HEK293 (cell line): ENCODE measurements at regions not wholly inside any gene's neighbourhood (a gene's known extent, or its start where the extent isn't known, plus 50 kb on each side); places are given as distances from the start of the nearest gene placed in this dataset.

Experiments used
- CTCF ChIA-PET: fragments of 350-600 bp; formaldehyde crosslinking; extraction: SDS; loops from one replicate; lab custom pipeline; 2021; ENCODE audit warnings: antibody characterized with exemption; lab: Yijun Ruan, JAX
- POLR2A ChIA-PET: fragments of 300-600 bp; formaldehyde crosslinking; extraction: SDS; loops from one replicate; lab custom pipeline; 2020; ENCODE audit warnings: antibody characterized with exemption, inconsistent platforms; lab: Yijun Ruan, JAX
- H3K27ac ChIP-seq: fragments of 200-500 bp; sonication (Bioruptor generic); 2 replicates; pipeline ENCODE4 v1.5.1; 2014; ENCODE audit warnings: low read depth, low read length, control low read depth, inconsistent platforms; ENCODE audit errors: extremely low read depth
- H3K36me3 ChIP-seq, 2 experiments: fragments of 200-500 bp in 1 of 2; sonication (Bioruptor generic) in 1 of 2; 1 replicate in 1 of 2; 2 replicates in 1 of 2; pipeline ENCODE4 v1.5.1; 2014 to 2017; ENCODE audit warnings: inconsistent platforms in 2 of 2, low read length in 2 of 2; ENCODE audit not compliant: control insufficient read depth in 2 of 2, insufficient read depth in 1 of 2
- H3K4me1 ChIP-seq: fragments of 200-500 bp; sonication (Bioruptor generic); 2 replicates; pipeline ENCODE4 v1.5.1; 2014; ENCODE audit warnings: mild to moderate bottlenecking, low read length, inconsistent platforms; ENCODE audit not compliant: control insufficient read depth, insufficient read depth
- H3K4me3 ChIP-seq: 2 replicates; pipeline ENCODE4 v1.5.1; 2011; ENCODE audit warnings: low read depth, mild to moderate bottlenecking, control low read depth, low read length, moderate library complexity
- H3K9me3 ChIP-seq: fragments of 200-500 bp; sonication (Bioruptor generic); 2 replicates; pipeline ENCODE4 v1.5.1; 2014; ENCODE audit warnings: low read depth, low read length, inconsistent platforms; ENCODE audit not compliant: control insufficient read depth, insufficient read depth
- GLIS1 ChIP-seq: fragments of 450-650 bp; formaldehyde crosslinking; IDR thresholded peaks from 2 replicates; pipeline ENCODE4 v1.5.1; 2016; ENCODE audit warnings: missing biosample characterization, missing genetic modification characterization
- INSM2 ChIP-seq: fragments of 450-650 bp; formaldehyde crosslinking; IDR thresholded peaks from 2 replicates; pipeline ENCODE4 v1.5.1; 2016; ENCODE audit warnings: missing biosample characterization, missing genetic modification characterization
- PBX3 ChIP-seq: sonication (generic); formaldehyde crosslinking; IDR thresholded peaks from 2 replicates; pipeline ENCODE4 v1.8.1; 2022; ENCODE audit warnings: mild to moderate bottlenecking, moderate library complexity, missing genetic modification reagents
- PRDM1 ChIP-seq: fragments of 450-650 bp; formaldehyde crosslinking; IDR thresholded peaks from 2 replicates; pipeline ENCODE4; 2016; ENCODE audit warnings: missing biosample characterization, missing genetic modification characterization
- PRDM6 ChIP-seq: fragments of 450-650 bp; formaldehyde crosslinking; IDR thresholded peaks from 2 replicates; pipeline ENCODE4 v1.5.1; 2017; ENCODE audit warnings: missing biosample characterization, missing genetic modification characterization
- SCRT1 ChIP-seq: fragments of 450-650 bp; formaldehyde crosslinking; IDR thresholded peaks from 2 replicates; pipeline ENCODE4 v1.5.1; 2016; ENCODE audit warnings: missing biosample characterization, missing genetic modification characterization, borderline replicate concordance
- SP7 ChIP-seq: fragments of 450-650 bp; formaldehyde crosslinking; IDR thresholded peaks from 2 replicates; pipeline ENCODE4 v1.5.1; 2016; ENCODE audit warnings: missing biosample characterization, missing genetic modification characterization
- TRIM28 ChIP-seq: IDR thresholded peaks from 2 replicates; pipeline ENCODE4 v1.6.1; 2011; ENCODE audit warnings: low read length, control low read depth, borderline replicate concordance
- ZBTB20 ChIP-seq: fragments of 450-650 bp; formaldehyde crosslinking; IDR thresholded peaks from 2 replicates; pipeline ENCODE4 v1.5.1; 2016; ENCODE audit warnings: missing biosample characterization, missing genetic modification characterization
- ZBTB8A ChIP-seq: fragments of 450-650 bp; formaldehyde crosslinking; IDR thresholded peaks from 2 replicates; pipeline ENCODE4 v1.5.1; 2016; ENCODE audit warnings: missing biosample characterization, missing genetic modification characterization
- ZFP41 ChIP-seq: fragments of 450-650 bp; formaldehyde crosslinking; IDR thresholded peaks from 2 replicates; pipeline ENCODE4 v1.5.1; 2016; ENCODE audit warnings: missing biosample characterization, missing genetic modification characterization, borderline replicate concordance
- ZIC2 ChIP-seq: fragments of 450-650 bp; formaldehyde crosslinking; IDR thresholded peaks from 2 replicates; pipeline ENCODE4 v1.5.1; 2016; ENCODE audit warnings: missing biosample characterization, missing genetic modification characterization
- ZNF112 ChIP-seq: fragments of 450-650 bp; formaldehyde crosslinking; IDR thresholded peaks from 2 replicates; pipeline ENCODE4 v1.5.0; 2017; ENCODE audit warnings: missing biosample characterization, missing genetic modification characterization
- ZNF148 ChIP-seq: fragments of 450-650 bp; formaldehyde crosslinking; IDR thresholded peaks from 2 replicates; pipeline ENCODE4 v1.5.0; 2017; ENCODE audit warnings: missing biosample characterization, missing genetic modification characterization, borderline replicate concordance
- ZNF175 ChIP-seq: fragments of 450-650 bp; formaldehyde crosslinking; IDR thresholded peaks from 2 replicates; pipeline ENCODE4 v1.5.1; 2016; ENCODE audit warnings: missing biosample characterization, missing genetic modification characterization
- ZNF18 ChIP-seq: fragments of 450-650 bp; formaldehyde crosslinking; IDR thresholded peaks from 2 replicates; pipeline ENCODE4 v1.5.1; 2016; ENCODE audit warnings: missing biosample characterization, missing genetic modification characterization
- ZNF211 ChIP-seq: fragments of 450-650 bp; formaldehyde crosslinking; IDR thresholded peaks from 2 replicates; pipeline ENCODE4 v1.5.1; 2016; ENCODE audit warnings: low read depth, missing biosample characterization, missing genetic modification characterization
- ZNF214 ChIP-seq: fragments of 450-650 bp; formaldehyde crosslinking; IDR thresholded peaks from 2 replicates; pipeline ENCODE4 v1.5.1; 2017; ENCODE audit warnings: missing biosample characterization, mild to moderate bottlenecking, missing genetic modification characterization, borderline replicate concordance
- ZNF26 ChIP-seq: fragments of 450-650 bp; formaldehyde crosslinking; IDR thresholded peaks from 2 replicates; pipeline ENCODE4 v1.5.1; 2016; ENCODE audit warnings: missing biosample characterization, missing genetic modification characterization
- ZNF394 ChIP-seq: fragments of 450-650 bp; formaldehyde crosslinking; IDR thresholded peaks from 2 replicates; pipeline ENCODE4 v1.5.1; 2016; ENCODE audit warnings: missing biosample characterization, missing genetic modification characterization, mild to moderate bottlenecking, moderate library complexity, borderline replicate concordance
- ZNF514 ChIP-seq: fragments of 450-650 bp; formaldehyde crosslinking; IDR thresholded peaks from 2 replicates; pipeline ENCODE4 v1.5.1; 2016; ENCODE audit warnings: missing biosample characterization, missing genetic modification characterization
- ZXDB ChIP-seq: fragments of 450-650 bp; formaldehyde crosslinking; IDR thresholded peaks from 2 replicates; pipeline ENCODE4 v1.5.1; 2016; ENCODE audit warnings: missing biosample characterization, missing genetic modification characterization

GRCh38 chr10:118110750-118111149, 64.0 kb upstream of the RAB11FIP2 start:
- Histone ChIP-seq H3K4me3 (no peak overlapping the region), H3K36me3 (no peaks in the 10 kb centered on the region), H3K4me1 (no peaks in the 10 kb centered on the region), H3K9me3 (no peaks in the 10 kb centered on the region), H3K27ac (no peak overlapping the region)
- no peak for TF ChIP-seq SP7 (tag by site-specific recombination)
- TF ChIP-seq ZNF26 = no peak
- TF ChIP-seq INSM2 = no peak
- TF ChIP-seq ZNF175 (tag by site-specific recombination) = no peak
- CTCF ChIA-PET = interaction anchor here (1.5 kb wide), 1 partner anchor 10 kb away, joined by 3 read pairs; no protein-coding TSS in a partner anchor
- POLR2A ChIA-PET = no interaction called here

- CTCF ChIA-PET = no interaction called here
- H3K27ac ChIP-seq = no peak overlapping the region
- POLR2A ChIA-PET = no interaction called here
- no peaks in the 10 kb centered on the region for H3K9me3 ChIP-seq
- no peak overlapping the region for H3K4me3 ChIP-seq
- no peaks in the 10 kb centered on the region for H3K4me1 ChIP-seq
- H3K36me3 ChIP-seq = no peaks in the 10 kb centered on the region
- peak; percentile 81 for TF ChIP-seq GLIS1 (tag by site-specific recombination)
- no peak for TF ChIP-seq ZNF514
- TF ChIP-seq ZBTB20 (tag by site-specific recombination) = peak; percentile 61
- 0 out of 2 replicates have a peak, but pooled peaks have one; percentile 47 for TF ChIP-seq ZBTB8A (tag by site-specific recombination)
- TF ChIP-seq TRIM28 = peak; percentile 66; the same call in 1 of the 2 replicates
- 0 out of 2 replicates have a peak, but pooled peaks have one; percentile 25 for TF ChIP-seq PRDM1 (tag by site-specific recombination)
- 0 out of 2 replicates have a peak, but pooled peaks have one; percentile 18 for TF ChIP-seq ZXDB
- no peak for TF ChIP-seq ZNF214
- TF ChIP-seq PBX3 (CRISPR knock-in tag) = no peak
- TF ChIP-seq ZNF112 (tag by site-specific recombination) = no peak
- peak; percentile 20 for TF ChIP-seq ZIC2 (tag by site-specific recombination)
- no peak for TF ChIP-seq ZFP41 (tag by site-specific recombination)
- TF ChIP-seq ZNF394 (tag by site-specific recombination) = peak; percentile 19; the same call in 1 of the 2 replicates
- TF ChIP-seq ZNF18 (tag by site-specific recombination) = peak; percentile 57
- peak; percentile 56; the same call in 1 of the 2 replicates for TF ChIP-seq SCRT1 (tag by site-specific recombination)
- no peak for TF ChIP-seq ZNF148 (tag by site-specific recombination)
- TF ChIP-seq SP7 (tag by site-specific recombination) = peak; percentile 89
- no peak for TF ChIP-seq ZNF211 (tag by site-specific recombination)
- peak; percentile 95 for TF ChIP-seq PRDM6 (tag by site-specific recombination)
Observed at GRCh38 chr10:118108194-118109026, 61.7 kb upstream of the RAB11FIP2 start.
